ENCODE measurements at regions not wholly inside any gene's neighbourhood (a gene's known extent, or its start where the extent isn't known, plus 50 kb on each side); places are given as distances from the start of the nearest gene placed in this dataset.
"Not testable (repeated sequence)": the region's sequence is repeated elsewhere in the genome, so short reads cannot be mapped to it uniquely, and the experiment has no call there.

DNA sequence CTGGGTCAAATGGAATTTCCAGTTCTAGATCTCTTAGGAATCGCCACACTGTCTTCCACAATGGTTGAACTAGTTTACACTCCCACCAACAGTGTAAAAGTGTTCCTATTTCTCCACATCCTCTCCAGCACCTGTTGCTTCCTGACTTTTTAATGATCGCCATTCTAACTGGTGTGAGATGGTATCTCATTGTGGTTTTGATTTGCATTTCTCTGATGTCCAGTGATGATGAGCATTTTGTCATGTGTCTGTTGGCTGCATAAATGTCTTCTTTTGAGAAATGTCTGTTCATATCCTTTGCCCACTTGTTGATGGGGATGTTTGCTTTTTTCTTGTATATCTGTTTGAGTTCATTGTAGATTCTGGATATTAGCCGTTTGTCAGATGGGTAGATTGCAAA, 145.2 kb upstream of the CNKSR2 start:
- not testable (repeated sequence) for TF ChIP-seq POLR2A (IDR thresholded peaks at IDR 0.05)
- TF ChIP-seq, protein P1, sequence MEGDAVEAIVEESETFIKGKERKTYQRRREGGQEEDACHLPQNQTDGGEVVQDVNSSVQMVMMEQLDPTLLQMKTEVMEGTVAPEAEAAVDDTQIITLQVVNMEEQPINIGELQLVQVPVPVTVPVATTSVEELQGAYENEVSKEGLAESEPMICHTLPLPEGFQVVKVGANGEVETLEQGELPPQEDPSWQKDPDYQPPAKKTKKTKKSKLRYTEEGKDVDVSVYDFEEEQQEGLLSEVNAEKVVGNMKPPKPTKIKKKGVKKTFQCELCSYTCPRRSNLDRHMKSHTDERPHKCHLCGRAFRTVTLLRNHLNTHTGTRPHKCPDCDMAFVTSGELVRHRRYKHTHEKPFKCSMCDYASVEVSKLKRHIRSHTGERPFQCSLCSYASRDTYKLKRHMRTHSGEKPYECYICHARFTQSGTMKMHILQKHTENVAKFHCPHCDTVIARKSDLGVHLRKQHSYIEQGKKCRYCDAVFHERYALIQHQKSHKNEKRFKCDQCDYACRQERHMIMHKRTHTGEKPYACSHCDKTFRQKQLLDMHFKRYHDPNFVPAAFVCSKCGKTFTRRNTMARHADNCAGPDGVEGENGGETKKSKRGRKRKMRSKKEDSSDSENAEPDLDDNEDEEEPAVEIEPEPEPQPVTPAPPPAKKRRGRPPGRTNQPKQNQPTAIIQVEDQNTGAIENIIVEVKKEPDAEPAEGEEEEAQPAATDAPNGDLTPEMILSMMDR (IDR thresholded peaks at IDR 0.05) = not testable (repeated sequence)

Data from ovary (tissue), 3 donors.